ENCODE measurements at regions not wholly inside any gene's neighbourhood (a gene's known extent, or its start where the extent isn't known, plus 50 kb on each side); places are given as distances from the start of the nearest gene placed in this dataset.
A peak's percentile ranks its signal among the peaks of the same experiment; 100 is the strongest.
"Not testable (repeated sequence)": the region's sequence is repeated elsewhere in the genome, so short reads cannot be mapped to it uniquely, and the experiment has no call there.

DNA sequence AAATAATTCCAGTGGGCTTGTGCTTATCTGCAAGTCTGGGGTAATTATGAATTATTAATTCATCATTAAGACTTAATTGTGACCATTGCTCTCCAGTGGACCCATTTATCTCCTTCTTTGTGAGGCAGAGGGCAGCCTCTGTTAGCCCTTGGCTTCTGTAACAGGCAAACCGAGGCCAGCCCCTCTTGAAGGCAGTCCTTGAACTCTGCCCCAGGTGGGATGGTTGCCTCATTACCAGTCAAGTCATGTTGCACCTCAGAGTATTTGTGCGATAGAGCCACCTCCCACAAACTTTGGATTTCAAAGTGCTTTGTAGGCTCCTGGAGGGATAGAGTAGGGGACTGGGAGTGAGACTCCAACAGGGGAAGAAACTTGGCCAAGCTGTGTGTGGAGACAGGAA lies 468.0 kb upstream of the ZNG1F start:
- H3K36me3 ChIP-seq; H3K27ac ChIP-seq; intact Hi-C loops (cut with DNase I; ENCODE audit: low total_unique reads); DNase-seq; H3K9me3 ChIP-seq; in situ Hi-C loops (cut with MboI; ENCODE audit: low pct_ligation_motif_present in 1 of 4, low pct_unique_long_range_greater_than_20kb in 1 of 4, low sequenced_read_pairs in 3 of 4); H3K27me3 ChIP-seq; H3K4me1 ChIP-seq; H3K4me3 ChIP-seq: not testable (repeated sequence)
- 82 to 100% methylated on average over 2 of the region's 2 CpGs for WGBS, 2 donors (ENCODE audit: low coverage in 1 of 2)

GRCh38 chr9:41655071-41655554 lies 466.0 kb upstream of the ZNG1F start:
- DNase-seq = peak; percentile 69
- in situ Hi-C loops (cut with MboI; ENCODE audit: low pct_ligation_motif_present in 1 of 4, low pct_unique_long_range_greater_than_20kb in 1 of 4, low sequenced_read_pairs in 3 of 4); intact Hi-C loops (cut with DNase I; ENCODE audit: low total_unique reads); H3K9me3 ChIP-seq; H3K36me3 ChIP-seq; H3K4me1 ChIP-seq; H3K27me3 ChIP-seq: not testable (repeated sequence)
- 25 to 58% methylated on average over 10 to 18 of the region's 35 CpGs for WGBS, 2 donors (ENCODE audit: low coverage in 1 of 2)
- Histone ChIP-seq H3K4me3 (peak overlapping the region in 2 of 4 donors; percentile 19 to 30), H3K27ac (peak overlapping the region; percentile 56 to 78 (median 67))

- H3K4me3 ChIP-seq = peak overlapping the region in 1 of 4 donors; percentile 21
- H3K9me3 ChIP-seq; H3K4me1 ChIP-seq; H3K27me3 ChIP-seq; DNase-seq; in situ Hi-C loops (cut with MboI; ENCODE audit: low pct_ligation_motif_present in 1 of 4, low pct_unique_long_range_greater_than_20kb in 1 of 4, low sequenced_read_pairs in 3 of 4); intact Hi-C loops (cut with DNase I; ENCODE audit: low total_unique reads); H3K36me3 ChIP-seq: not testable (repeated sequence)
- peak overlapping the region; percentile 50 to 78 (median 67) for H3K27ac ChIP-seq
- WGBS, 2 donors (ENCODE audit: low coverage in 1 of 2) = 60 to 61% methylated on average over 1 to 15 of the region's 16 CpGs
These were observed 465.2 kb upstream of the ZNG1F start for GRCh38 chr9:41654349-41654748.

DNA sequence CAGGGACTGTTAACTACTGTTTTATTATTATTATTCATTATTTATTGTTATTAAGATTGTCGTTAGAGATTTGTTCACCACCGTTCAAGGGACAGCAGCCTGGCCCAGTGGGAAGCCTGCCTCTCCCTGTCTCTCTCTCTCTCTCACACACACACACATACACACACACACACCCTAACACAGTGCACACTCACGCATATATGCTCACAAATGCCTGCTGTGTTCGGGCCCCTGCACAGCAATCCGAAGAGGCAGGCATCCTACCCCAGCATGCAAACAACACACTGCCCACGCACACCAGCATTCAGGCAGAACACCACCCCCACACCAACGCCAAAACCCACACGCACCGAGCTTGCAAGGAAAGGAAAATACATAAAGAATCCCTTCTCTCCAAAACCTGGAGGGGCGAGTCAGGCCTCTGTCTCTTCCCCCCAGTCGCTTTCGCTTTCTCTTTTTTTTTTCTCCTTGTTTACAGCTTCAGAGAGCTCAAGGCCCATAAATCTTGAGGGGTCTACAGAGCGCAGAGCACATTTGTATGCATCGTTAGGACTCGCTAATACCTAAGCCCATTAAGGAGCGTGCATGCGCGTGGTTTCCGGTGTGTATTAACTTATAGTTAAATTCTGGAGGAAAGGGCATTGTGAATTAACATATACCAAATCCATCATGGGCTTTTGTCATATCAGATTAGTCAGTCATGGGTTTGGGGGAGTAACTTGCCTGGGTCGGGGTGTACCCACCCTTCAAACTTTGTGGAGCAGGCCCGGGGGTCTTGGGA lies 464.6 kb upstream of the ZNG1F start:
- Histone ChIP-seq H3K4me3 (peak overlapping the region in 1 of 4 donors; percentile 26), H3K27ac (peak overlapping the region; percentile 50 to 78 (median 67))
- H3K9me3 ChIP-seq; intact Hi-C loops (cut with DNase I; ENCODE audit: low total_unique reads); H3K27me3 ChIP-seq; DNase-seq; H3K36me3 ChIP-seq; in situ Hi-C loops (cut with MboI; ENCODE audit: low pct_ligation_motif_present in 1 of 4, low pct_unique_long_range_greater_than_20kb in 1 of 4, low sequenced_read_pairs in 3 of 4); H3K4me1 ChIP-seq: not testable (repeated sequence)
- 23 to 48% methylated on average over 3 to 11 of the region's 21 CpGs for WGBS, 2 donors (ENCODE audit: low coverage in 1 of 2)

DNA sequence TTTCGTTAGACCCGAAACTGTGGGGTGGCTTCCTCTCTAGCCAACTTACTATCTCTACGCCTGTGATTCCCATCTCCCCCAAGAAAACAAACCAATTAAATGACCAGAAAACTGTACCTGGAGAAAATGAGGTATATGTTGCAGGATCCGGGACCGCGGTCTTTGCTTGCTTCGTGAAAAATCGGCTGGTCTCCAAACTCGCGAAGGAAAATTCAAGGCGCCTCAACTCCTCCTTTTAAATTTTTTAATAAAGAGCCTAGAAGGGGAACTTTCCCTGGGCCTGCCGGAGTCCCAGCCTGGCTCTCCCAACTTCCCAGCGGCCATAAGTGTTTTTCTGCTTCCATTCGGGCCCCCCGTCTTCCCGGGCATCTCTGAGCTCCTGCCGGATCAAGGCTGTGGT lies 463.7 kb upstream of the ZNG1F start:
- H3K4me3 ChIP-seq; H3K36me3 ChIP-seq; H3K4me1 ChIP-seq; intact Hi-C loops (cut with DNase I; ENCODE audit: low total_unique reads); H3K27me3 ChIP-seq; H3K9me3 ChIP-seq; in situ Hi-C loops (cut with MboI; ENCODE audit: low pct_ligation_motif_present in 1 of 4, low pct_unique_long_range_greater_than_20kb in 1 of 4, low sequenced_read_pairs in 3 of 4); DNase-seq: not testable (repeated sequence)
- peak overlapping the region in 3 of 4 donors; percentile 48 to 78 (median 64) for H3K27ac ChIP-seq
- 85 to 100% methylated on average over 4 to 17 of the region's 17 CpGs for WGBS, 2 donors (ENCODE audit: low coverage in 1 of 2)

- WGBS, 2 donors (ENCODE audit: low coverage in 1 of 2) = 90% methylated on average over 6 of the region's 29 CpGs; no CpG with 5 or more reads in 1 of the 2 donors
- H3K27me3 ChIP-seq; H3K4me1 ChIP-seq; H3K9me3 ChIP-seq; H3K36me3 ChIP-seq; in situ Hi-C loops (cut with MboI; ENCODE audit: low pct_ligation_motif_present in 1 of 4, low pct_unique_long_range_greater_than_20kb in 1 of 4, low sequenced_read_pairs in 3 of 4); DNase-seq; intact Hi-C loops (cut with DNase I; ENCODE audit: low total_unique reads); H3K4me3 ChIP-seq: not testable (repeated sequence)
- H3K27ac ChIP-seq = peak overlapping the region in 3 of 4 donors; percentile 50 to 74 (median 68)
These were observed 463.1 kb upstream of the ZNG1F start for GRCh38 chr9:41652100-41652713.

DNA sequence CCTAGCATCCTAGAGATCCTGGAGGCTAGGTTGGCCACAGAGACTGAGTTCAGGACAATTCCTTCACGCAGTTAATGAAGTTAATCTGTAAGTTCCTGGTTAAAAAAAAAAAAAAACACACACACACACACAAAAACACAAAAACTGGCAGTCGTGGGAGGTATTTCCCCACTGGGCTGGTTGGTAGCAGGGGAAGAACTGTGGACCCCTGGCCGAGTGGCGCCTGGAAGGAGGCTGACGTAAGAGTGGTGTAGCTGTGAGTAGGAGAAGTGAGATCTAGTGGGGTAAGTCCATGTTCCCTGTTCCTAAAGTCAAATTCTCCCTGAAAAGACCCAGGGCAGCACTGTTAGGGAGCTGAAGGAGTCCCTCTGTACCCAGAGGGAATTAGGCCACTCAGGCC lies 461.0 kb upstream of the ZNG1F start:
- H3K4me1 ChIP-seq; DNase-seq; H3K27me3 ChIP-seq; H3K36me3 ChIP-seq; in situ Hi-C loops (cut with MboI; ENCODE audit: low pct_ligation_motif_present in 1 of 4, low pct_unique_long_range_greater_than_20kb in 1 of 4, low sequenced_read_pairs in 3 of 4); intact Hi-C loops (cut with DNase I; ENCODE audit: low total_unique reads); H3K4me3 ChIP-seq; H3K9me3 ChIP-seq: not testable (repeated sequence)
- 77 to 78% methylated on average over 4 to 5 of the region's 5 CpGs for WGBS, 2 donors (ENCODE audit: low coverage in 1 of 2)
- H3K27ac ChIP-seq = peak overlapping the region in 1 of 4 donors; percentile 28

- in situ Hi-C loops (cut with MboI; ENCODE audit: low pct_ligation_motif_present in 1 of 4, low pct_unique_long_range_greater_than_20kb in 1 of 4, low sequenced_read_pairs in 3 of 4); H3K4me1 ChIP-seq; H3K27me3 ChIP-seq; H3K9me3 ChIP-seq; H3K36me3 ChIP-seq; H3K4me3 ChIP-seq; intact Hi-C loops (cut with DNase I; ENCODE audit: low total_unique reads): not testable (repeated sequence)
- peak overlapping the region in 1 of 4 donors; percentile 59 for H3K27ac ChIP-seq
- DNase-seq = peak; percentile 28
- no CpG with 5 or more reads among the region's 19 CpGs for WGBS, 2 donors (ENCODE audit: low coverage in 1 of 2)
These were observed 459.4 kb upstream of the ZNG1F start for GRCh38 chr9:41648564-41648963.

GRCh38 chr9:41646246-41646645 lies 457.1 kb upstream of the ZNG1F start:
- 98% methylated on average over 11 of the region's 26 CpGs; no CpG with 5 or more reads in 1 of the 2 donors for WGBS, 2 donors (ENCODE audit: low coverage in 1 of 2)
- intact Hi-C loops (cut with DNase I; ENCODE audit: low total_unique reads); H3K9me3 ChIP-seq; H3K27ac ChIP-seq; H3K27me3 ChIP-seq; in situ Hi-C loops (cut with MboI; ENCODE audit: low pct_ligation_motif_present in 1 of 4, low pct_unique_long_range_greater_than_20kb in 1 of 4, low sequenced_read_pairs in 3 of 4); H3K4me3 ChIP-seq; H3K4me1 ChIP-seq; H3K36me3 ChIP-seq; DNase-seq: not testable (repeated sequence)
